ENCODE measurements at regions not wholly inside any gene's neighbourhood (a gene's known extent, or its start where the extent isn't known, plus 50 kb on each side); places are given as distances from the start of the nearest gene placed in this dataset.

GRCh38 chr7:22025983-22026382 is 80.3 kb upstream of the CDCA7L start:
- TF ChIP-seq CTCF (IDR thresholded peaks at IDR 0.05; ENCODE audit: low read depth, low read length, missing input control), result no peak
- TF ChIP-seq TAF1 (conservative IDR thresholded peaks at IDR 0.05), result no peak
- TF ChIP-seq GABPA (IDR thresholded peaks at IDR 0.05 in 1 of 2, conservative IDR thresholded peaks at IDR 0.05 in 1 of 2), result no peak
- TF ChIP-seq ZBTB33 (IDR thresholded peaks at IDR 0.05), result no peak
- no peak for TF ChIP-seq SP1 (IDR thresholded peaks at IDR 0.05)
- no peak for TF ChIP-seq EGR1 (IDR thresholded peaks at IDR 0.05; ENCODE audit: low read depth in 2 of 2)
- TF ChIP-seq RAD21 (IDR thresholded peaks at IDR 0.05), result no peak

Measured in liver (tissue), 3 donors.